HEK293T (cell line): ENCODE measurements at regions not wholly inside any gene's neighbourhood (a gene's known extent, or its start where the extent isn't known, plus 50 kb on each side); places are given as distances from the start of the nearest gene placed in this dataset.

Experiments used
- ARNT ChIP-seq: fragments of 450-650 bp; IDR thresholded peaks from 2 replicates; pipeline ENCODE4 v1.6.1; 2017; ENCODE audit warnings: mild to moderate bottlenecking
- BHLHE40 ChIP-seq: fragments of 450-650 bp; IDR thresholded peaks from 2 replicates; pipeline ENCODE4 v1.6.1; 2016; ENCODE audit warnings: mild to moderate bottlenecking, moderate library complexity, borderline replicate concordance
- ELF4 ChIP-seq: fragments of 450-650 bp; IDR thresholded peaks from 2 replicates; pipeline ENCODE4 v1.6.1; 2017; ENCODE audit warnings: antibody characterized with exemption
- FOXA1 ChIP-seq: fragments of 450-650 bp; IDR thresholded peaks from 2 replicates; pipeline ENCODE4 v1.6.1; 2016; ENCODE audit warnings: mild to moderate bottlenecking
- FOXK2 ChIP-seq: fragments of 450-650 bp; IDR thresholded peaks from 2 replicates; pipeline ENCODE4 v1.6.1; 2016; ENCODE audit warnings: mild to moderate bottlenecking
- FOXM1 ChIP-seq: fragments of 450-650 bp; IDR thresholded peaks from 2 replicates; pipeline ENCODE4 v1.6.1; 2017; ENCODE audit warnings: mild to moderate bottlenecking, borderline replicate concordance
- HDGF ChIP-seq: fragments of 450-650 bp; IDR thresholded peaks from 2 replicates; pipeline ENCODE4 v1.6.1; 2017; ENCODE audit warnings: antibody characterized with exemption, borderline replicate concordance
- LEF1 ChIP-seq: fragments of 450-650 bp; IDR thresholded peaks from 2 replicates; pipeline ENCODE4 v1.6.1; 2017; ENCODE audit warnings: mild to moderate bottlenecking, borderline replicate concordance
- NFRKB ChIP-seq: fragments of 450-650 bp; IDR thresholded peaks from 2 replicates; pipeline ENCODE4 v1.6.1; 2016; ENCODE audit warnings: mild to moderate bottlenecking, moderate library complexity
- SP1 ChIP-seq: fragments of 450-650 bp; IDR thresholded peaks from 2 replicates; pipeline ENCODE4 v1.6.1; 2017
- SUZ12 ChIP-seq: fragments of 450-650 bp; IDR thresholded peaks from 2 replicates; pipeline ENCODE4 v1.6.1; 2016; ENCODE audit warnings: mild to moderate bottlenecking

- TF ChIP-seq SUZ12: no peak
- no peak for TF ChIP-seq BHLHE40
- TF ChIP-seq SP1: no peak
- TF ChIP-seq FOXK2: no peak
- no peak for TF ChIP-seq FOXM1
- TF ChIP-seq FOXA1: no peak
- TF ChIP-seq HDGF: no peak
- no peak for TF ChIP-seq ELF4
- no peak for TF ChIP-seq ARNT
- TF ChIP-seq NFRKB: no peak
- TF ChIP-seq LEF1: no peak
Measured at GRCh38 chr17:70945386-70945785, 776.1 kb downstream of the KCNJ2 start.
